ENCODE measurements at regions not wholly inside any gene's neighbourhood (a gene's known extent, or its start where the extent isn't known, plus 50 kb on each side); places are given as distances from the start of the nearest gene placed in this dataset.

GRCh38 chr20:40899344-40899743, 129.3 kb upstream of the TOP1 start:
- TF ChIP-seq POLR2AphosphoS5 (IDR thresholded peaks at IDR 0.05; ENCODE audit: borderline replicate concordance, low read depth, low read length) = no peak
- no peak for TF ChIP-seq EZH2 (IDR thresholded peaks at IDR 0.05)
- no peak for TF ChIP-seq FOXP2 (optimal IDR thresholded peaks at IDR 0.05; ENCODE audit: control extremely low read depth, extremely low read length, insufficient read depth)
